Loucy (cell line): ENCODE measurements at regions not wholly inside any gene's neighbourhood (a gene's known extent, or its start where the extent isn't known, plus 50 kb on each side); places are given as distances from the start of the nearest gene placed in this dataset.

Experiments used
- CTCF ChIP-seq: fragments of 200-600 bp; sonication (generic); conservative IDR thresholded peaks from 2 replicates; pipeline ENCODE4 v1.5.1; 2014; ENCODE audit warnings: mild to moderate bottlenecking, antibody characterized with exemption, low read length
- EZH2phosphoT487 ChIP-seq: fragments of 200-600 bp; IDR thresholded peaks from 2 replicates; pipeline ENCODE4 v1.6.1; 2018; ENCODE audit warnings: antibody characterized with exemption, mild to moderate bottlenecking, moderate library complexity, borderline replicate concordance

- TF ChIP-seq CTCF (no peak), EZH2phosphoT487 (no peak)
These were observed 728.7 kb upstream of the ACTRT1 start for GRCh38 chrX:128780934-128781333.
